BE2C (cell line): ENCODE measurements at regions not wholly inside any gene's neighbourhood (a gene's known extent, or its start where the extent isn't known, plus 50 kb on each side); places are given as distances from the start of the nearest gene placed in this dataset.

Experiments used
- DNase-seq: peaks from one replicate; pipeline ENCODE4 v3.0.0-alpha.2; 2020
- H3K27me3 ChIP-seq: fragments of 250-450 bp; sonication (Bioruptor Pico); 2 replicates; pipeline ENCODE4 v1.5.1; 2020; ENCODE audit warnings: mild to moderate bottlenecking
- H3K36me3 ChIP-seq: fragments of 250-450 bp; sonication (Bioruptor Pico); 2 replicates; pipeline ENCODE4 v1.5.1; 2020; ENCODE audit warnings: mild to moderate bottlenecking
- H3K4me1 ChIP-seq: fragments of 250-450 bp; sonication (Bioruptor Pico); 2 replicates; pipeline ENCODE4 v1.5.1; 2020
- H3K4me3 ChIP-seq: 2 replicates; pipeline ENCODE4 v1.5.1; 2011; ENCODE audit warnings: low read depth, low read length
- H3K9me3 ChIP-seq: fragments of 250-450 bp; sonication (Bioruptor Pico); 2 replicates; pipeline ENCODE4 v1.5.1; 2020
- CTCF ChIP-seq: IDR thresholded peaks from 2 replicates; pipeline ENCODE4 v1.5.1; 2012; ENCODE audit warnings: mild to moderate bottlenecking, low read depth, low read length

GRCh38 chr13:34021619-34022018 lies 203.7 kb downstream of the RFC3 start:
- Histone ChIP-seq H3K36me3 (no peaks in the 10 kb centered on the region), H3K9me3 (no peaks in the 10 kb centered on the region), H3K4me3 (no peak overlapping the region), H3K27me3 (no peaks in the 10 kb centered on the region), H3K4me1 (no peaks in the 10 kb centered on the region)
- TF ChIP-seq CTCF: no peak
- no peak for DNase-seq

GRCh38 chr13:34025746-34026145 lies 207.8 kb downstream of the RFC3 start:
- Histone ChIP-seq H3K27me3 (no peaks in the 10 kb centered on the region), H3K4me1 (no peaks in the 10 kb centered on the region), H3K36me3 (no peaks in the 10 kb centered on the region), H3K4me3 (no peak overlapping the region), H3K9me3 (no peaks in the 10 kb centered on the region)
- no peak for TF ChIP-seq CTCF
- DNase-seq: no peak

GRCh38 chr13:34026308-34026707 lies 208.4 kb downstream of the RFC3 start:
- H3K9me3 ChIP-seq: no peaks in the 10 kb centered on the region
- H3K36me3 ChIP-seq: no peaks in the 10 kb centered on the region
- no peak for DNase-seq
- no peaks in the 10 kb centered on the region for H3K27me3 ChIP-seq
- H3K4me1 ChIP-seq: no peaks in the 10 kb centered on the region
- H3K4me3 ChIP-seq: no peak overlapping the region
- no peak for TF ChIP-seq CTCF

- TF ChIP-seq CTCF: no peak
- H3K4me3 ChIP-seq: no peak overlapping the region
- DNase-seq: no peak
- no peaks in the 10 kb centered on the region for H3K4me1 ChIP-seq
- H3K27me3 ChIP-seq: no peaks in the 10 kb centered on the region
- H3K36me3 ChIP-seq: no peaks in the 10 kb centered on the region
- no peaks in the 10 kb centered on the region for H3K9me3 ChIP-seq
Measured at GRCh38 chr13:34028496-34029442, 210.8 kb downstream of the RFC3 start.

- no peaks in the 10 kb centered on the region for H3K36me3 ChIP-seq
- H3K4me1 ChIP-seq: no peaks in the 10 kb centered on the region
- H3K9me3 ChIP-seq: no peaks in the 10 kb centered on the region
- no peak for DNase-seq
- no peak overlapping the region for H3K4me3 ChIP-seq
- no peaks in the 10 kb centered on the region for H3K27me3 ChIP-seq
- TF ChIP-seq CTCF: no peak
Measured at GRCh38 chr13:34030782-34031181, 212.8 kb downstream of the RFC3 start.

- no peaks in the 10 kb centered on the region for H3K27me3 ChIP-seq
- H3K36me3 ChIP-seq: no peaks in the 10 kb centered on the region
- no peaks in the 10 kb centered on the region for H3K4me1 ChIP-seq
- H3K4me3 ChIP-seq: no peak overlapping the region
- H3K9me3 ChIP-seq: no peaks in the 10 kb centered on the region
- no peak for TF ChIP-seq CTCF
- no peak for DNase-seq
Measured at GRCh38 chr13:34031610-34032009, 213.7 kb downstream of the RFC3 start.
